Esophagus muscularis mucosa (tissue), 4 donors: ENCODE measurements at regions not wholly inside any gene's neighbourhood (a gene's known extent, or its start where the extent isn't known, plus 50 kb on each side); places are given as distances from the start of the nearest gene placed in this dataset.

Source experiments
- EP300 ChIP-seq: sonication (generic); formaldehyde crosslinking; IDR thresholded peaks from one replicate; pipeline ENCODE4 v1.6.1; 2017; ENCODE audit warnings: antibody characterized with exemption
- POLR2A ChIP-seq: fragments of 450-650 bp; IDR thresholded peaks from one replicate; pipeline ENCODE4 v1.6.1; 2017; ENCODE audit warnings: antibody characterized with exemption, moderate library complexity, mild to moderate bottlenecking, low read depth
- POLR2AphosphoS5 ChIP-seq, 2 donors: sonication (generic); formaldehyde crosslinking; IDR thresholded peaks; one replicate each; pipeline ENCODE4 v1.6.1; 2017; ENCODE audit warnings: antibody characterized with exemption in 2 of 2
- TF ChIP-seq, protein P1 (sequence below), 3 experiments: fragments of 200-600 bp in 2 of 3; fragments of 450-650 bp in 1 of 3; sonication (generic) in 2 of 3; IDR thresholded peaks; one replicate each; pipeline ENCODE4 v1.5.1; 2017 to 2019; ENCODE audit warnings: antibody characterized with exemption in 3 of 3, mild to moderate bottlenecking in 2 of 3, moderate library complexity in 1 of 3

DNA sequence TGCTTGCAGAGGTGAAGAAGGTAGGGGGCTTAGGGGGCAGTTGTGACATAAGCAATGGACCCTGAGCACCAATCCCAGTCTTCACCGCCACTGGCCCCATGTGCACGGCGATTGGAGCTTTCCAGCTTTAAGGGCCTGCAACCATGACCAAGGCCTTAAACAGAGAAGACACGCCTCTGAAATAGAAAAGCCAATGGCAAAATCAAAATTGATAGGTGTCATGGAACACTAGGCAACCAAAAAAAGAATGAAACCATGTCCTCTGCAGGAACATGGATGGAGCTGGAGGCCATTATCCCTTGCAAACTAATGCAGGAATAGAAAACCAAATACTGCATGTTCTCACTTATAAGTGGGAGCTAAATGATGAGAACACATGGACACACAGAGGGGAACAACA is 146.3 kb downstream of the SCARB1 start:
- TF ChIP-seq POLR2A (no peak), POLR2AphosphoS5 (IDR thresholded peaks at IDR 0.05) (no peak), EP300 (no peak)
- TF ChIP-seq, protein P1, sequence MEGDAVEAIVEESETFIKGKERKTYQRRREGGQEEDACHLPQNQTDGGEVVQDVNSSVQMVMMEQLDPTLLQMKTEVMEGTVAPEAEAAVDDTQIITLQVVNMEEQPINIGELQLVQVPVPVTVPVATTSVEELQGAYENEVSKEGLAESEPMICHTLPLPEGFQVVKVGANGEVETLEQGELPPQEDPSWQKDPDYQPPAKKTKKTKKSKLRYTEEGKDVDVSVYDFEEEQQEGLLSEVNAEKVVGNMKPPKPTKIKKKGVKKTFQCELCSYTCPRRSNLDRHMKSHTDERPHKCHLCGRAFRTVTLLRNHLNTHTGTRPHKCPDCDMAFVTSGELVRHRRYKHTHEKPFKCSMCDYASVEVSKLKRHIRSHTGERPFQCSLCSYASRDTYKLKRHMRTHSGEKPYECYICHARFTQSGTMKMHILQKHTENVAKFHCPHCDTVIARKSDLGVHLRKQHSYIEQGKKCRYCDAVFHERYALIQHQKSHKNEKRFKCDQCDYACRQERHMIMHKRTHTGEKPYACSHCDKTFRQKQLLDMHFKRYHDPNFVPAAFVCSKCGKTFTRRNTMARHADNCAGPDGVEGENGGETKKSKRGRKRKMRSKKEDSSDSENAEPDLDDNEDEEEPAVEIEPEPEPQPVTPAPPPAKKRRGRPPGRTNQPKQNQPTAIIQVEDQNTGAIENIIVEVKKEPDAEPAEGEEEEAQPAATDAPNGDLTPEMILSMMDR (IDR thresholded peaks at IDR 0.05): no peak
